Stimulated activated CD4-positive, alpha-beta T cell treated with anti-CD3 and anti-CD28 coated beads, TNF-alpha, amount 100 ng/mL, for 4 hours (primary cell): ENCODE measurements at regions not wholly inside any gene's neighbourhood (a gene's known extent, or its start where the extent isn't known, plus 50 kb on each side); places are given as distances from the start of the nearest gene placed in this dataset.
A peak's percentile ranks its signal among the peaks of the same experiment; 100 is the strongest.

Source experiments
- DNase-seq, 3 experiments: peaks; one replicate each; pipeline ENCODE4 v3.0.0-alpha.2; 2020; ENCODE audit warnings: low read depth in 3 of 3

DNA sequence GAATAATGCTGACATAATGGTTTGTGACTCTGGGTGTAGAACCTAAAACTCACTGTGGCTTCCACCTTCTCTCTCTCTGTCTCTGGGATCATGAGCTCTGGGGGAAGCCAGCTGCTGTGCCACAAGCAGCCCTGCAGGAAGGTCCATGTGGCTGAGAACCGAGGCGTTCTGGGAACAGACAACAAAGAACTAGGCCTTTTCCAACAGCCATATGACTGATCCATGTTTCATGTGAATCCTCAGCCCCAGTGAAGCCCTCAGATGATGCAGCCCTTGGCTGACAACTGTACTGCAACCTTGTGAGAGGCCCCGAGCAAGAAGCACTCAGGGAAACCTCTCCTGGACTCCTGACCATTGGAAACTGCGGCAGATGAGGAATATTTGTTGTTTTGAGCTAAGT, 56.6 kb downstream of the HLA-G start:
- DNase-seq: no peak

DNA sequence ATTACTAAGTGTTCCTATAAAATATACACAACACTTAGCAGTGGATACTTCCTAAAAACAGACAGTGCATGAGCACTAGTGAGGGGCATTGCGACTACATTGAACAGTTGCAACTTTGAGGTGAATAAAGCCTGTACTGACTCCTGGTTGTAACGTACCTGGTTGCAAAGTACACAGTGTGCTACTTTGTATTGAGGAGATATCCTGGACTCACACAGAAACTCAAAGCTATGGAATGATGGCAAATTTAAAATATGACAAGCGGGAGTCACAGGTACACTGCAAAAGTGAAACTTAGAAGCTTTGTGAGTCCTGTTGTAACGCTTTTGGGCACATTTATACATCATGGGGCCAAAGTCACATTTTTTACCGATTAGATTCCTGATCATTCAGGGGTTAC, 55.6 kb upstream of the HLA-A start:
- no peak for DNase-seq

DNA sequence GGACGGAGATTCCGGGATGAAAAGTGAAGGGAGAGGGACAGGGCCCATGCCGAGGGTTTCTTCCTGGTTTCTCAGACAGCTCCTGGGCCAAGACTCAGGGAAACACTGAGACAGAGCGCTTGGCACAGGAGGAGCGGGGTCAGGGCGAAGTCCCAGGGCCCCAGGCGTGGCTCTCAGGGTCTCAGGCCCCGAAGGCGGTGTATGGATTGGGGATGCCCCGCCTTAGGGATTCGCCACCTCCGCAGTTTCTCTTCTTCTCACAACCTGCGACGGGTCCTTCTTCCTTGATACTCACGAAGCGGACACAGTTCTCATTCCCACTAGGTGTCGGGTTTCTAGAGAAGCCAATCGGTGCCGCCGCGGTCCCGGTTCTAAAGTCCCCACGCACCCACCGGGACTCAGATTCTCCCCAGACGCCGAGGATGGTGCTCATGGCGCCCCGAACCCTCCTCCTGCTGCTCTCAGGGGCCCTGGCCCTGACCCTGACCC, 55.0 kb upstream of the HLA-A start:
- DNase-seq: peak in 1 of 3 experiments; percentile 29

DNA sequence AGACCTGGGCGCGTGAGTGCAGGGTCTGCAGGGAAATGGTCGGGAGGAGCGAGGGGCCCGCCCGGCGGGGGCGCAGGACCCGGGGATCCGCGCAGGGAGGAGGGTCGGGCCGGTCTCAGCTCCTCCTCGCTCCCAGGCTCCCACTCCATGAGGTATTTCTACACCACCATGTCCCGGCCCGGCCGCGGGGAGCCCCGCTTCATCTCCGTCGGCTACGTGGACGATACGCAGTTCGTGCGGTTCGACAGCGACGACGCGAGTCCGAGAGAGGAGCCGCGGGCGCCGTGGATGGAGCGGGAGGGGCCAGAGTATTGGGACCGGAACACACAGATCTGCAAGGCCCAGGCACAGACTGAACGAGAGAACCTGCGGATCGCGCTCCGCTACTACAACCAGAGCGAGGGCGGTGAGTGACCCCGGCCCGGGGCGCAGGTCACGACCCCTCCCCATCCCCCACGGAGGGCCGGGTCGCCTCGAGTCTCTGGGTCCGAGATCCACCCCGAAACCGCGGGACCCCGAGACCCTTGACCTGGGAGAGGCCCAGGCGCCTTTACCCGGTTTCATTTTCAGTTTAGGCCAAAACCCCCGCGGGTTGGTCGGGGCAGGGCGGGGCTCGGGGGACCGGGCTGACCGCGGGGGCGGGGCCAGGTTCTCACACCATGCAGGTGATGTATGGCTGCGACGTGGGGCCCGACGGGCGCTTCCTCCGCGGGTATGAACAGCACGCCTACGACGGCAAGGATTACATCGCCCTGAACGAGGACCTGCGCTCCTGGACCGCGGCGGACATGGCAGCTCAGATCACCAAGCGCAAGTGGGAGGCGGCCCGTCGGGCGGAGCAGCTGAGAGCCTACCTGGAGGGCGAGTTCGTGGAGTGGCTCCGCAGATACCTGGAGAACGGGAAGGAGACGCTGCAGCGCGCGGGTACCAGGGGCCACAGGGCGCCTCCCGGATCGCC, 54.2 kb upstream of the HLA-A start:
- DNase-seq: peak; percentile 57 to 85 (median 71)
